ENCODE measurements at regions not wholly inside any gene's neighbourhood (a gene's known extent, or its start where the extent isn't known, plus 50 kb on each side); places are given as distances from the start of the nearest gene placed in this dataset.

GRCh38 chr13:65763811-65764210, 1466.3 kb downstream of the PCDH9 start:
- TF ChIP-seq CTCF (IDR thresholded peaks at IDR 0.05), result no peak
- no peak for TF ChIP-seq ZFX (IDR thresholded peaks at IDR 0.05; ENCODE audit: borderline replicate concordance)

Data from 22Rv1 (cell line).